SK-N-SH treated with all-trans-retinoic acid at 6 μM for 48 hours (cell line): ENCODE measurements at regions not wholly inside any gene's neighbourhood (a gene's known extent, or its start where the extent isn't known, plus 50 kb on each side); places are given as distances from the start of the nearest gene placed in this dataset.

Experiments
- ATAC-seq: fragments of 200-7000 bp; cut with Tn5 transposase; 3 replicates; pipeline ENCODE4 v1.9.1; 2020; ENCODE audit warnings: mild to moderate bottlenecking, moderate library complexity
- ARNTL ChIP-seq: fragments of 450-650 bp; formaldehyde crosslinking; IDR thresholded peaks from 2 replicates; pipeline ENCODE4 v1.5.0; 2020; ENCODE audit warnings: low read depth, mild to moderate bottlenecking, moderate library complexity, borderline replicate concordance
- BACH2 ChIP-seq: fragments of 250-450 bp; sonication (Bioruptor Pico); IDR thresholded peaks from 2 replicates; pipeline ENCODE4 v1.9.0; 2021; ENCODE audit warnings: mild to moderate bottlenecking, borderline replicate concordance
- CSDC2 ChIP-seq: fragments of 250-450 bp; sonication (Bioruptor Pico); IDR thresholded peaks from 2 replicates; pipeline ENCODE4 v1.5.0; 2020; ENCODE audit warnings: mild to moderate bottlenecking, moderate library complexity
- ESRRG ChIP-seq: fragments of 250-450 bp; sonication (Bioruptor Pico); IDR thresholded peaks from 2 replicates; pipeline ENCODE4 v1.6.1; 2021; ENCODE audit warnings: mild to moderate bottlenecking
- GLIS3 ChIP-seq: fragments of 250-450 bp; sonication (Bioruptor Pico); IDR thresholded peaks from 2 replicates; pipeline ENCODE4 v1.5.0; 2020; ENCODE audit warnings: mild to moderate bottlenecking, moderate library complexity
- ISL1 ChIP-seq: fragments of 250-450 bp; sonication (Bioruptor Pico); IDR thresholded peaks from 2 replicates; pipeline ENCODE4 v2.1.2; 2022; ENCODE audit warnings: mild to moderate bottlenecking, moderate library complexity
- OSR1 ChIP-seq: fragments of 250-450 bp; sonication (Bioruptor Pico); IDR thresholded peaks from 2 replicates; pipeline ENCODE4 v1.8.0; 2022; ENCODE audit warnings: moderate library complexity, mild to moderate bottlenecking, inconsistent platforms
- PPARA ChIP-seq: fragments of 250-450 bp; sonication (Bioruptor Pico); IDR thresholded peaks from 2 replicates; pipeline ENCODE4 v1.5.0; 2020; ENCODE audit warnings: mild to moderate bottlenecking, borderline replicate concordance
- RARB ChIP-seq: fragments of 250-450 bp; sonication (Bioruptor Pico); IDR thresholded peaks from 2 replicates; pipeline ENCODE4 v1.8.0; 2021; ENCODE audit warnings: mild to moderate bottlenecking, moderate library complexity
- SNAI2 ChIP-seq: fragments of 250-450 bp; sonication (Bioruptor Pico); IDR thresholded peaks from 2 replicates; pipeline ENCODE4 v1.5.0; 2020; ENCODE audit warnings: mild to moderate bottlenecking, moderate library complexity
- TCF4 ChIP-seq: fragments of 250-450 bp; sonication (Bioruptor Pico); IDR thresholded peaks from 2 replicates; pipeline ENCODE4 v1.8.0; 2021; ENCODE audit warnings: mild to moderate bottlenecking, moderate library complexity, borderline replicate concordance
- TOX ChIP-seq: fragments of 250-450 bp; sonication (Bioruptor Pico); IDR thresholded peaks from 2 replicates; pipeline ENCODE4 v1.8.0; 2021; ENCODE audit warnings: mild to moderate bottlenecking, moderate library complexity, borderline replicate concordance
- ZC3H10 ChIP-seq: fragments of 250-450 bp; sonication (Bioruptor Pico); IDR thresholded peaks from 2 replicates; pipeline ENCODE4 v1.5.1; 2021; ENCODE audit warnings: mild to moderate bottlenecking, moderate library complexity
- ZFP30 ChIP-seq: fragments of 450-650 bp; formaldehyde crosslinking; IDR thresholded peaks from 2 replicates; pipeline ENCODE4 v1.5.0; 2022; ENCODE audit warnings: mild to moderate bottlenecking, moderate library complexity
- ZNF565 ChIP-seq: fragments of 450-650 bp; formaldehyde crosslinking; conservative IDR thresholded peaks from 2 replicates; pipeline ENCODE4 v1.5.0; 2020; ENCODE audit warnings: low read depth, mild to moderate bottlenecking, moderate library complexity
- ZNF70 ChIP-seq: fragments of 450-650 bp; formaldehyde crosslinking; IDR thresholded peaks from 2 replicates; pipeline ENCODE4 v1.5.0; 2020; ENCODE audit warnings: mild to moderate bottlenecking, moderate library complexity
- ZNF8 ChIP-seq: fragments of 450-650 bp; formaldehyde crosslinking; IDR thresholded peaks from 2 replicates; pipeline ENCODE4 v1.5.0; 2020; ENCODE audit warnings: mild to moderate bottlenecking, moderate library complexity
- TF ChIP-seq, protein P1 (sequence below): fragments of 250-450 bp; sonication (Bioruptor Pico); IDR thresholded peaks from 2 replicates; pipeline ENCODE4 v1.5.0; 2020; ENCODE audit warnings: mild to moderate bottlenecking, moderate library complexity
- TF ChIP-seq, protein P2 (sequence below): fragments of 250-450 bp; sonication (Bioruptor Pico); IDR thresholded peaks from 2 replicates; pipeline ENCODE4 v1.5.1; 2020; ENCODE audit warnings: low read depth, mild to moderate bottlenecking, moderate library complexity
- TF ChIP-seq, protein P3 (sequence below): fragments of 250-450 bp; sonication (Bioruptor Pico); IDR thresholded peaks from 2 replicates; pipeline ENCODE4 v1.5.1; 2021; ENCODE audit warnings: mild to moderate bottlenecking, moderate library complexity
- TF ChIP-seq, protein P4 (sequence below): fragments of 250-450 bp; sonication (Bioruptor Pico); IDR thresholded peaks from 2 replicates; pipeline ENCODE4 v1.8.0; 2021; ENCODE audit warnings: low read depth, mild to moderate bottlenecking, moderate library complexity, borderline replicate concordance
- TF ChIP-seq, protein P5 (sequence below): fragments of 250-450 bp; sonication (Bioruptor Pico); IDR thresholded peaks from 2 replicates; pipeline ENCODE4 v1.8.0; 2020; ENCODE audit warnings: mild to moderate bottlenecking, moderate library complexity, borderline replicate concordance

DNA sequence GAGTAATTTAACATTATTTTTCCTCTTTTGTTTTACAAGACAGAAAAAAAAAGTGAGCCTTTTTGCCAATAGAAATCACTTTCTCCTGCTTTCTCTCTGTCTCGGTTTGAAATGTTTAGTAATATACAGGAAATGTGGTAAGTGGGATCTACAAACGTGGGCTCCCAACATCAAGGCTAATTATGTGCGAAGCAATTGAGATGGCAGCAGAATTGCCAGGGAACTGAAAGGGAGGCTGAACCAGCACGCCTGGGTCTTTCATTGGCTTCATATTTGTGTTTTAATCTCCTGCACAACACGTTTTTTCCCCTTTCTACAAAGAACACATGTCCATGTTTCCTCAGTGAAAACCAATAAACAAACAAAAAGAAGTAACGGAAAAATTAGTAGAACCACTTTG is 743.9 kb upstream of the SOX9 start:
- TF ChIP-seq ZC3H10 (CRISPR knock-in tag) (no peak), ZFP30 (CRISPR knock-in tag) (no peak), SNAI2 (CRISPR knock-in tag) (no peak), ZNF565 (CRISPR knock-in tag) (no peak), RARB (no peak), BACH2 (CRISPR knock-in tag) (no peak), ISL1 (CRISPR knock-in tag) (no peak), ARNTL (no peak), PPARA (no peak), GLIS3 (CRISPR knock-in tag) (no peak), OSR1 (CRISPR knock-in tag) (no peak), TCF4 (no peak), CSDC2 (CRISPR knock-in tag) (no peak), ZNF70 (CRISPR knock-in tag) (no peak), TOX (no peak)
- TF ChIP-seq, protein P1, sequence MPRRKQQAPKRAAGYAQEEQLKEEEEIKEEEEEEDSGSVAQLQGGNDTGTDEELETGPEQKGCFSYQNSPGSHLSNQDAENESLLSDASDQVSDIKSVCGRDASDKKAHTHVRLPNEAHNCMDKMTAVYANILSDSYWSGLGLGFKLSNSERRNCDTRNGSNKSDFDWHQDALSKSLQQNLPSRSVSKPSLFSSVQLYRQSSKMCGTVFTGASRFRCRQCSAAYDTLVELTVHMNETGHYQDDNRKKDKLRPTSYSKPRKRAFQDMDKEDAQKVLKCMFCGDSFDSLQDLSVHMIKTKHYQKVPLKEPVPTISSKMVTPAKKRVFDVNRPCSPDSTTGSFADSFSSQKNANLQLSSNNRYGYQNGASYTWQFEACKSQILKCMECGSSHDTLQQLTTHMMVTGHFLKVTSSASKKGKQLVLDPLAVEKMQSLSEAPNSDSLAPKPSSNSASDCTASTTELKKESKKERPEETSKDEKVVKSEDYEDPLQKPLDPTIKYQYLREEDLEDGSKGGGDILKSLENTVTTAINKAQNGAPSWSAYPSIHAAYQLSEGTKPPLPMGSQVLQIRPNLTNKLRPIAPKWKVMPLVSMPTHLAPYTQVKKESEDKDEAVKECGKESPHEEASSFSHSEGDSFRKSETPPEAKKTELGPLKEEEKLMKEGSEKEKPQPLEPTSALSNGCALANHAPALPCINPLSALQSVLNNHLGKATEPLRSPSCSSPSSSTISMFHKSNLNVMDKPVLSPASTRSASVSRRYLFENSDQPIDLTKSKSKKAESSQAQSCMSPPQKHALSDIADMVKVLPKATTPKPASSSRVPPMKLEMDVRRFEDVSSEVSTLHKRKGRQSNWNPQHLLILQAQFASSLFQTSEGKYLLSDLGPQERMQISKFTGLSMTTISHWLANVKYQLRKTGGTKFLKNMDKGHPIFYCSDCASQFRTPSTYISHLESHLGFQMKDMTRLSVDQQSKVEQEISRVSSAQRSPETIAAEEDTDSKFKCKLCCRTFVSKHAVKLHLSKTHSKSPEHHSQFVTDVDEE (CRISPR knock-in tag), result no peak
- TF ChIP-seq, protein P2, sequence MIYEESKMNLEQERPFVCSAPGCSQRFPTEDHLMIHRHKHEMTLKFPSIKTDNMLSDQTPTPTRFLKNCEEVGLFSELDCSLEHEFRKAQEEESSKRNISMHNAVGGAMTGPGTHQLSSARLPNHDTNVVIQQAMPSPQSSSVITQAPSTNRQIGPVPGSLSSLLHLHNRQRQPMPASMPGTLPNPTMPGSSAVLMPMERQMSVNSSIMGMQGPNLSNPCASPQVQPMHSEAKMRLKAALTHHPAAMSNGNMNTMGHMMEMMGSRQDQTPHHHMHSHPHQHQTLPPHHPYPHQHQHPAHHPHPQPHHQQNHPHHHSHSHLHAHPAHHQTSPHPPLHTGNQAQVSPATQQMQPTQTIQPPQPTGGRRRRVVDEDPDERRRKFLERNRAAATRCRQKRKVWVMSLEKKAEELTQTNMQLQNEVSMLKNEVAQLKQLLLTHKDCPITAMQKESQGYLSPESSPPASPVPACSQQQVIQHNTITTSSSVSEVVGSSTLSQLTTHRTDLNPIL (CRISPR knock-in tag), result no peak
- TF ChIP-seq, protein P3, sequence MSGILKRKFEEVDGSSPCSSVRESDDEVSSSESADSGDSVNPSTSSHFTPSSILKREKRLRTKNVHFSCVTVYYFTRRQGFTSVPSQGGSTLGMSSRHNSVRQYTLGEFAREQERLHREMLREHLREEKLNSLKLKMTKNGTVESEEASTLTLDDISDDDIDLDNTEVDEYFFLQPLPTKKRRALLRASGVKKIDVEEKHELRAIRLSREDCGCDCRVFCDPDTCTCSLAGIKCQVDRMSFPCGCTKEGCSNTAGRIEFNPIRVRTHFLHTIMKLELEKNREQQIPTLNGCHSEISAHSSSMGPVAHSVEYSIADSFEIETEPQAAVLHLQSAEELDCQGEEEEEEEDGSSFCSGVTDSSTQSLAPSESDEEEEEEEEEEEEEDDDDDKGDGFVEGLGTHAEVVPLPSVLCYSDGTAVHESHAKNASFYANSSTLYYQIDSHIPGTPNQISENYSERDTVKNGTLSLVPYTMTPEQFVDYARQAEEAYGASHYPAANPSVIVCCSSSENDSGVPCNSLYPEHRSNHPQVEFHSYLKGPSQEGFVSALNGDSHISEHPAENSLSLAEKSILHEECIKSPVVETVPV (CRISPR knock-in tag), result no peak
- TF ChIP-seq, protein P4, sequence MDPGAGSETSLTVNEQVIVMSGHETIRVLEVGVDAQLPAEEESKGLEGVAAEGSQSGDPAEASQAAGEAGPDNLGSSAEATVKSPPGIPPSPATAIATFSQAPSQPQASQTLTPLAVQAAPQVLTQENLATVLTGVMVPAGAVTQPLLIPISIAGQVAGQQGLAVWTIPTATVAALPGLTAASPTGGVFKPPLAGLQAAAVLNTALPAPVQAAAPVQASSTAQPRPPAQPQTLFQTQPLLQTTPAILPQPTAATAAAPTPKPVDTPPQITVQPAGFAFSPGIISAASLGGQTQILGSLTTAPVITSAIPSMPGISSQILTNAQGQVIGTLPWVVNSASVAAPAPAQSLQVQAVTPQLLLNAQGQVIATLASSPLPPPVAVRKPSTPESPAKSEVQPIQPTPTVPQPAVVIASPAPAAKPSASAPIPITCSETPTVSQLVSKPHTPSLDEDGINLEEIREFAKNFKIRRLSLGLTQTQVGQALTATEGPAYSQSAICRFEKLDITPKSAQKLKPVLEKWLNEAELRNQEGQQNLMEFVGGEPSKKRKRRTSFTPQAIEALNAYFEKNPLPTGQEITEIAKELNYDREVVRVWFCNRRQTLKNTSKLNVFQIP (CRISPR knock-in tag), result no peak
- TF ChIP-seq, all 23 proteins: peak for 0
- ATAC-seq, result no peak

DNA sequence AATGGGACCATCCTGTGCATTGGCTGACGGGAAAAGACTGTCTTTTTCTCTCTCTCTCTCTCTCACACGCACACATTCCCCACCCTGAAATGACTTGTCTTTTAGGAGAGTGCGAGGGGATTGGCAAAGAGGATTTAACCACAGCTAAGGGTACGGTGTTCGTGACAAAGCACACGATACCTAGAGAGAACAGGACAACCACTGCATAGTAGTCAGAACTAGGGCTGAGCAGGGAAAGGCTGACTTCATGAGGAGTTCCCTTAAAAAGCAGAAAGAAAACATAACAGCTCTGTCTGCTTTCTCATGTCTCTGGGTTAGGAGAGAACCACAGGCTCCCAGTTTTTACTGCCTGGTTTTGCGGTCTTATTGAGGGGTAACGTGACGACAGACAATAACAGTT is 742.8 kb upstream of the SOX9 start:
- no peak for ATAC-seq
- TF ChIP-seq SNAI2 (CRISPR knock-in tag), result no peak
- no peak for TF ChIP-seq ZNF8 (CRISPR knock-in tag)
- TF ChIP-seq TOX, result no peak
- no peak for TF ChIP-seq CSDC2 (CRISPR knock-in tag)
- TF ChIP-seq, protein P1 (CRISPR knock-in tag), result no peak
- TF ChIP-seq ESRRG (CRISPR knock-in tag), result no peak
- no peak for TF ChIP-seq PPARA
- no peak for TF ChIP-seq TCF4
- TF ChIP-seq ARNTL, result no peak
- TF ChIP-seq ZNF70 (CRISPR knock-in tag), result no peak
- TF ChIP-seq, protein P5, sequence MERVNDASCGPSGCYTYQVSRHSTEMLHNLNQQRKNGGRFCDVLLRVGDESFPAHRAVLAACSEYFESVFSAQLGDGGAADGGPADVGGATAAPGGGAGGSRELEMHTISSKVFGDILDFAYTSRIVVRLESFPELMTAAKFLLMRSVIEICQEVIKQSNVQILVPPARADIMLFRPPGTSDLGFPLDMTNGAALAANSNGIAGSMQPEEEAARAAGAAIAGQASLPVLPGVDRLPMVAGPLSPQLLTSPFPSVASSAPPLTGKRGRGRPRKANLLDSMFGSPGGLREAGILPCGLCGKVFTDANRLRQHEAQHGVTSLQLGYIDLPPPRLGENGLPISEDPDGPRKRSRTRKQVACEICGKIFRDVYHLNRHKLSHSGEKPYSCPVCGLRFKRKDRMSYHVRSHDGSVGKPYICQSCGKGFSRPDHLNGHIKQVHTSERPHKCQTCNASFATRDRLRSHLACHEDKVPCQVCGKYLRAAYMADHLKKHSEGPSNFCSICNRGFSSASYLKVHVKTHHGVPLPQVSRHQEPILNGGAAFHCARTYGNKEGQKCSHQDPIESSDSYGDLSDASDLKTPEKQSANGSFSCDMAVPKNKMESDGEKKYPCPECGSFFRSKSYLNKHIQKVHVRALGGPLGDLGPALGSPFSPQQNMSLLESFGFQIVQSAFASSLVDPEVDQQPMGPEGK (CRISPR knock-in tag), result no peak
- TF ChIP-seq, protein P4 (CRISPR knock-in tag), result no peak
- TF ChIP-seq, protein P3 (CRISPR knock-in tag), result no peak
- TF ChIP-seq OSR1 (CRISPR knock-in tag), result no peak
- TF ChIP-seq BACH2 (CRISPR knock-in tag), result no peak
- TF ChIP-seq ZFP30 (CRISPR knock-in tag), result no peak
- TF ChIP-seq, protein P2 (CRISPR knock-in tag), result no peak
- no peak for TF ChIP-seq RARB
